ENCODE measurements at regions not wholly inside any gene's neighbourhood (a gene's known extent, or its start where the extent isn't known, plus 50 kb on each side); places are given as distances from the start of the nearest gene placed in this dataset.
A peak's percentile ranks its signal among the peaks of the same experiment; 100 is the strongest.
"Not testable (repeated sequence)": the region's sequence is repeated elsewhere in the genome, so short reads cannot be mapped to it uniquely, and the experiment has no call there.

GRCh38 chr6:167226791-167227190, 64.3 kb upstream of the UNC93A start:
- DNase-seq (no peak), FAIRE-seq (no peak)
- Histone ChIP-seq H3K4me1 (ENCODE audit: control insufficient read depth in 3 of 3, insufficient read depth in 2 of 3, low read depth in 1 of 3, low read length in 2 of 3) (peaks cover 0 to 21% (median 2%) of the 10 kb centered on the region in 3 donors), H3K36me3 (ENCODE audit: control insufficient read depth in 3 of 3, insufficient read depth in 2 of 3, low read depth in 1 of 3, low read length in 3 of 3) (no peaks in the 10 kb centered on the region), H3K9me3 (ENCODE audit: control insufficient read depth in 2 of 2, insufficient read depth in 1 of 2, low read depth in 1 of 2, low read length in 1 of 2) (peaks cover 0 to 2% of the 10 kb centered on the region in 2 donors), H3K27ac (ENCODE audit: low read depth in 1 of 3, low read length in 2 of 3) (no peak overlapping the region), H3K27me3 (ENCODE audit: control insufficient read depth in 3 of 3, insufficient read depth in 3 of 3, low read length in 3 of 3) (no peaks in the 10 kb centered on the region), H3K4me3 (ENCODE audit: low read depth in 1 of 3, low read length in 3 of 3) (no peak overlapping the region)
- 81 to 93% (median 85%) methylated on average over 9 of the region's 9 CpGs for WGBS, 3 donors

GRCh38 chr6:167227984-167228383, 63.1 kb upstream of the UNC93A start:
- no peak for FAIRE-seq
- no peak overlapping the region for H3K4me3 ChIP-seq (ENCODE audit: low read depth in 1 of 3, low read length in 3 of 3)
- peaks cover 0 to 2% of the 10 kb centered on the region in 2 donors for H3K9me3 ChIP-seq (ENCODE audit: control insufficient read depth in 2 of 2, insufficient read depth in 1 of 2, low read depth in 1 of 2, low read length in 1 of 2)
- no peak overlapping the region for H3K27ac ChIP-seq (ENCODE audit: low read depth in 1 of 3, low read length in 2 of 3)
- H3K4me1 ChIP-seq (ENCODE audit: control insufficient read depth in 3 of 3, insufficient read depth in 2 of 3, low read depth in 1 of 3, low read length in 2 of 3): peaks cover 0 to 21% (median 2%) of the 10 kb centered on the region in 3 donors
- 73 to 83% (median 81%) methylated on average over 7 of the region's 7 CpGs for WGBS, 3 donors
- DNase-seq: no peak
- no peaks in the 10 kb centered on the region for H3K36me3 ChIP-seq (ENCODE audit: control insufficient read depth in 3 of 3, insufficient read depth in 2 of 3, low read depth in 1 of 3, low read length in 3 of 3)
- no peaks in the 10 kb centered on the region for H3K27me3 ChIP-seq (ENCODE audit: control insufficient read depth in 3 of 3, insufficient read depth in 3 of 3, low read length in 3 of 3)

GRCh38 chr6:167229586-167229985, 61.5 kb upstream of the UNC93A start:
- Histone ChIP-seq H3K27me3 (ENCODE audit: control insufficient read depth in 3 of 3, insufficient read depth in 3 of 3, low read length in 3 of 3) (no peaks in the 10 kb centered on the region), H3K36me3 (ENCODE audit: control insufficient read depth in 3 of 3, insufficient read depth in 2 of 3, low read depth in 1 of 3, low read length in 3 of 3) (no peaks in the 10 kb centered on the region), H3K9me3 (ENCODE audit: control insufficient read depth in 2 of 2, insufficient read depth in 1 of 2, low read depth in 1 of 2, low read length in 1 of 2) (peaks cover 0 to 2% of the 10 kb centered on the region in 2 donors), H3K4me1 (ENCODE audit: control insufficient read depth in 3 of 3, insufficient read depth in 2 of 3, low read depth in 1 of 3, low read length in 2 of 3) (peaks cover 0 to 16% (median 0%) of the 10 kb centered on the region in 3 donors), H3K27ac (ENCODE audit: low read depth in 1 of 3, low read length in 2 of 3) (no peak overlapping the region), H3K4me3 (ENCODE audit: low read depth in 1 of 3, low read length in 3 of 3) (no peak overlapping the region)
- FAIRE-seq (no peak), DNase-seq (no peak)
- 73 to 81% (median 76%) methylated on average over 4 of the region's 4 CpGs for WGBS, 3 donors

GRCh38 chr6:167230288-167230687, 60.8 kb upstream of the UNC93A start:
- H3K27me3 ChIP-seq (ENCODE audit: control insufficient read depth in 3 of 3, insufficient read depth in 3 of 3, low read length in 3 of 3): peaks cover 0 to 4% (median 0%) of the 10 kb centered on the region in 3 donors
- H3K36me3 ChIP-seq (ENCODE audit: control insufficient read depth in 3 of 3, insufficient read depth in 2 of 3, low read depth in 1 of 3, low read length in 3 of 3): no peaks in the 10 kb centered on the region
- peaks cover 0 to 2% of the 10 kb centered on the region in 2 donors for H3K9me3 ChIP-seq (ENCODE audit: control insufficient read depth in 2 of 2, insufficient read depth in 1 of 2, low read depth in 1 of 2, low read length in 1 of 2)
- H3K4me1 ChIP-seq (ENCODE audit: control insufficient read depth in 3 of 3, insufficient read depth in 2 of 3, low read depth in 1 of 3, low read length in 2 of 3): peaks cover 0 to 12% (median 0%) of the 10 kb centered on the region in 3 donors
- no peak overlapping the region for H3K27ac ChIP-seq (ENCODE audit: low read depth in 1 of 3, low read length in 2 of 3)
- no peak for FAIRE-seq
- H3K4me3 ChIP-seq (ENCODE audit: low read depth in 1 of 3, low read length in 3 of 3): no peak overlapping the region
- no peak for DNase-seq

GRCh38 chr6:167232356-167232755, 58.8 kb upstream of the UNC93A start:
- H3K36me3 ChIP-seq (ENCODE audit: control insufficient read depth in 3 of 3, insufficient read depth in 2 of 3, low read depth in 1 of 3, low read length in 3 of 3): no peaks in the 10 kb centered on the region
- no peak for FAIRE-seq

GRCh38 chr6:167233490-167233889, 57.6 kb upstream of the UNC93A start:
- DNase-seq: no peak
- H3K9me3 ChIP-seq (ENCODE audit: control insufficient read depth in 2 of 2, insufficient read depth in 1 of 2, low read depth in 1 of 2, low read length in 1 of 2): no peaks in the 10 kb centered on the region
- H3K4me1 ChIP-seq (ENCODE audit: control insufficient read depth in 3 of 3, insufficient read depth in 2 of 3, low read depth in 1 of 3, low read length in 2 of 3): peaks cover 0 to 15% (median 0%) of the 10 kb centered on the region in 3 donors
- no peak overlapping the region for H3K4me3 ChIP-seq (ENCODE audit: low read depth in 1 of 3, low read length in 3 of 3)
- no peak overlapping the region for H3K27ac ChIP-seq (ENCODE audit: low read depth in 1 of 3, low read length in 2 of 3)
- H3K27me3 ChIP-seq (ENCODE audit: control insufficient read depth in 3 of 3, insufficient read depth in 3 of 3, low read length in 3 of 3): peaks cover 0 to 5% (median 0%) of the 10 kb centered on the region in 3 donors
- H3K36me3 ChIP-seq (ENCODE audit: control insufficient read depth in 3 of 3, insufficient read depth in 2 of 3, low read depth in 1 of 3, low read length in 3 of 3): no peaks in the 10 kb centered on the region
- WGBS, 3 donors: 61 to 72% (median 68%) methylated on average over 6 of the region's 6 CpGs
- FAIRE-seq: no peak

More at GRCh38 chr6:167232356-167232755, 58.8 kb upstream of the UNC93A start:
- no peak overlapping the region for H3K4me3 ChIP-seq (ENCODE audit: low read depth in 1 of 3, low read length in 3 of 3)
- peaks cover 0 to 4% (median 0%) of the 10 kb centered on the region in 3 donors for H3K4me1 ChIP-seq (ENCODE audit: control insufficient read depth in 3 of 3, insufficient read depth in 2 of 3, low read depth in 1 of 3, low read length in 2 of 3)
- H3K9me3 ChIP-seq (ENCODE audit: control insufficient read depth in 2 of 2, insufficient read depth in 1 of 2, low read depth in 1 of 2, low read length in 1 of 2): no peaks in the 10 kb centered on the region
- 68 to 78% (median 68%) methylated on average over 3 of the region's 3 CpGs for WGBS, 3 donors
- peak in 1 of 2 donors; percentile 42 for DNase-seq
- peaks cover 0 to 5% (median 0%) of the 10 kb centered on the region in 3 donors for H3K27me3 ChIP-seq (ENCODE audit: control insufficient read depth in 3 of 3, insufficient read depth in 3 of 3, low read length in 3 of 3)
- H3K27ac ChIP-seq (ENCODE audit: low read depth in 1 of 3, low read length in 2 of 3): no peak overlapping the region

- not testable (repeated sequence) for DNase-seq; H3K27ac ChIP-seq (ENCODE audit: low read depth in 1 of 3, low read length in 2 of 3); H3K4me3 ChIP-seq (ENCODE audit: low read depth in 1 of 3, low read length in 3 of 3); H3K27me3 ChIP-seq (ENCODE audit: control insufficient read depth in 3 of 3, insufficient read depth in 3 of 3, low read length in 3 of 3); FAIRE-seq; H3K36me3 ChIP-seq (ENCODE audit: control insufficient read depth in 3 of 3, insufficient read depth in 2 of 3, low read depth in 1 of 3, low read length in 3 of 3); H3K9me3 ChIP-seq (ENCODE audit: control insufficient read depth in 2 of 2, insufficient read depth in 1 of 2, low read depth in 1 of 2, low read length in 1 of 2)
- H3K4me1 ChIP-seq (ENCODE audit: control insufficient read depth in 3 of 3, insufficient read depth in 2 of 3, low read depth in 1 of 3, low read length in 2 of 3): peaks cover 0 to 26% (median 3%) of the 10 kb centered on the region in 3 donors
- WGBS, 3 donors: 24 to 40% (median 40%) methylated on average over 2 to 3 of the region's 6 CpGs
These were observed 56.5 kb upstream of the UNC93A start for GRCh38 chr6:167234576-167234975.

- DNase-seq: no peak
- peaks cover 0 to 30% (median 3%) of the 10 kb centered on the region in 3 donors for H3K4me1 ChIP-seq (ENCODE audit: control insufficient read depth in 3 of 3, insufficient read depth in 2 of 3, low read depth in 1 of 3, low read length in 2 of 3)
- H3K4me3 ChIP-seq (ENCODE audit: low read depth in 1 of 3, low read length in 3 of 3): no peak overlapping the region
- 73 to 86% (median 80%) methylated on average over 9 of the region's 9 CpGs for WGBS, 3 donors
- no peak overlapping the region for H3K27ac ChIP-seq (ENCODE audit: low read depth in 1 of 3, low read length in 2 of 3)
- H3K9me3 ChIP-seq (ENCODE audit: control insufficient read depth in 2 of 2, insufficient read depth in 1 of 2, low read depth in 1 of 2, low read length in 1 of 2): no peaks in the 10 kb centered on the region
- peaks cover 0 to 5% (median 0%) of the 10 kb centered on the region in 3 donors for H3K27me3 ChIP-seq (ENCODE audit: control insufficient read depth in 3 of 3, insufficient read depth in 3 of 3, low read length in 3 of 3)
- FAIRE-seq: no peak
- H3K36me3 ChIP-seq (ENCODE audit: control insufficient read depth in 3 of 3, insufficient read depth in 2 of 3, low read depth in 1 of 3, low read length in 3 of 3): no peaks in the 10 kb centered on the region
These were observed 56.1 kb upstream of the UNC93A start for GRCh38 chr6:167235005-167235404.
